Stimulated activated CD8-positive, alpha-beta memory T cell treated with anti-CD3 and anti-CD28 coated beads, Interleukin-4, amount 100 ng/mL, for 4 hours (primary cell): ENCODE measurements at regions not wholly inside any gene's neighbourhood (a gene's known extent, or its start where the extent isn't known, plus 50 kb on each side); places are given as distances from the start of the nearest gene placed in this dataset.
"Not testable (repeated sequence)": the region's sequence is repeated elsewhere in the genome, so short reads cannot be mapped to it uniquely, and the experiment has no call there.

Experiments
- DNase-seq, 2 donors: peaks; one replicate each; pipeline ENCODE4 v3.0.0-alpha.2; 2020; ENCODE audit warnings: low read depth in 2 of 2, low spot score in 1 of 2

DNA sequence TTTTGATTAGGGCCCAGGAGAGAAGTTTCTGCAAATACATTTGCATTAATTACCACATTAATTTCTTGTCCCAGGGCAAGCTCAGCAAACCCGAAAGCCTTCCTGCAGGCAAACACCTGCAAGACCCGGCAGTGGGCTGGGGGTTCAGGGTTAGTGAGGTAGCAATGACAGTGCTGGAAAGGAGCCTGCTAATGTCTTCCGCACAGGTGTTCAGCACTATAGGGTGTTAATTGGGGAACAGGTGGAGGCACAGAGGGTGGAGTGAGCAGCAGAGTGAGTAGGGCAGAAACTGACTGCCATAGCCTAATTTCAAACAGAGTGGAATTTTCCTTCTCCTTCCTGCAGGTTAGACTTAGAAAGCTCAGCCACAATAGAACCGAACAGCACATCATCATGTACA is 50.9 kb upstream of the UBASH3B start:
- DNase-seq = no peak

DNA sequence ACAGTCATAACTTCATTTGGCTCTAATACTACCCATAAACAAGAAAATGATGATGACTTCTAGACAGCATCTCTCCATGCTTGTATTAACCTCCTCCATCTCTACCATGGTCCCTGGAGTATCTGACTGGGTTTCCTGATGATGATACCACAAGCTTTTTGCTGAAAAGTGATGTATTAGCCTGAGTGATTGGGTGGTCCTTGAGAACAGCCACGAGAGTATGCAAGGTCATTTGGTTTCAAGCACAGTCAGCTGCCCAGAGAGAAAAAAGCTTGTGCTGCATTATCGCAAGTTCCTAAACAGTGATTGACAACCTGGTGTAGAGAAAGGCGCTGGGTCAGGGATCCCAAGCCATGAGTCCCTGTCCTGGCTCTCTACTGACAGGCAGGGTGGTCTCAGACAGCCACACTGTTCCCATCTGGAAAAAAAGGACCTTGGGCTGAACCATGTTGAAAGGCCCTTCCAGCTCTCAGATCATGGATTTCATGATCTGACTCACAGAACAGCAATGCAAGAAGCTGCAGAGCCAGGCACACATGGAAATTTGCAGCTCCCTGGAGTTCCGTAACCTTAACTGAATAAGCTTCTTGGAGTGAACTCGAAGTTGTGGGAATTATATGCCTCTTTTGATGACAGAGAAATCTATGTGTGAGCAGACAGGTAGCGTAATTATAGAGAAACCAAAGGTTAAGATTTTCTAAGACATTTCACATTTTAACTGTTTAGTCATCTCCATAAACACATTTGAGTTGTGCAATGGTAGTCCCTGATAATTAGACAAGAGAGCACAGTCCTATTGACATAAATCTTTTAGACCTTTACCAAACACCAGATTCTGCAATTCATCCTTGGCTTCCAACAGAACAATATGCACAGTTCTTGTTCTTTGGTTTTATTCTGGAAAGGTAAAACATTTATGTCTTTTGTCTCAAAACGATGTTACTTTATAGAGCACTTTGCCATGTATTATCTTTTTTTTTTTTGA is 54.1 kb upstream of the UBASH3B start:
- DNase-seq = no peak

DNA sequence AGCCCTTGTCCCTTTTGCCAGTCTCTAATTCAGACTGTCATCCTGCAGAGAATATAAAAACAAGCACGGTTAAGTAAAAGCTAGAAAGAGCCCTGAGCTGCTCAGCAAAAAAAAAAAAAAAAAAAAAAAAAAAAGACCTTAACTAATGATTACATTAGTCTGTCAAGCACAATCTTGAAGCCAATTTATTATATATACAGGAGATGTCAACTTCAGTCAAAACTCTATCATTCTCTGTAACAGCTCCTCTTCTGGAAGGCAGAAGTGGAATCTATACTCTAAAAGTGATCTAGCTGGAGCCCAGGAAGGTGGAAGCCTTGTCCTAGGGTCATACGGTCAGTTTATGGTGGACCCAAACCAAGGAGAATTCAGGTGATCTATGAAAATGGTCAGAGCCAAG is 55.2 kb upstream of the UBASH3B start:
- no peak for DNase-seq

DNA sequence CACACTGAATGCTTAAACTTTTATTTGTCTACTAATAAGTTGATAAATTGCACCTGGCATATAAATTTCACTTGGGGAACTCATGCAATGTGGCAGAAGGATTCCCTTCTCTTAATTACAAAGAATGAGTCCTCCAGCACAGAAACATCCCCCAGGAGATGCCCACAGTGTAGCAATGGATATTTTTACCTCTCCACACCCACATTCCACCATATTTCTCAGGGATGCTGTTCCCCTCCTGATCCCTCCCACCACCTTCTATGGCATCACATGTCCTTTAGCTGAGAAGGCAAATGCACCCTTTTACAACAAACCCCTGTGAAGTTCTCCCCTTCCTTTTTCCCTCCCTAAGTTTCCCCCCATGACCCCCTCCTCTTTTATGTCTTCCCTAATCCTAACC is 56.1 kb upstream of the UBASH3B start:
- DNase-seq = no peak

DNA sequence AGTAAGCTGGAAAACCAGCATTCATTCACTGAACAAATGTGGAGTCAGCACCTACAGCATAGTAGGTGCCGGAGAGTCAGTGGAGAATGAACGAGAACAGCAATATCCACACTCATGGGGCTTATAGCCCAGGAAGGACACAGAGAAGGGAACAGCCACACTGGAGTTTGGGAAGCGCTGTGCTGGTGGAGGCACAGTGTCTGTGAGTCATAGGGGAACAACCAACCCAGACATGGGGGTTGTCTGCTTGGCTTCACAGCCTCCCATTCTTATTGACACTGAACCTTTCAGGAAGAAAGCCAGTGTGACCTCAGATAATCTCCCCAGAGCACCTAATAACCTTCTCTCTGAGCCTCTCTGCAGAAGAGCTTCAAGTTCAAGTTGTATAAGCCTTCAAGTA is 56.6 kb upstream of the UBASH3B start:
- no peak for DNase-seq

DNA sequence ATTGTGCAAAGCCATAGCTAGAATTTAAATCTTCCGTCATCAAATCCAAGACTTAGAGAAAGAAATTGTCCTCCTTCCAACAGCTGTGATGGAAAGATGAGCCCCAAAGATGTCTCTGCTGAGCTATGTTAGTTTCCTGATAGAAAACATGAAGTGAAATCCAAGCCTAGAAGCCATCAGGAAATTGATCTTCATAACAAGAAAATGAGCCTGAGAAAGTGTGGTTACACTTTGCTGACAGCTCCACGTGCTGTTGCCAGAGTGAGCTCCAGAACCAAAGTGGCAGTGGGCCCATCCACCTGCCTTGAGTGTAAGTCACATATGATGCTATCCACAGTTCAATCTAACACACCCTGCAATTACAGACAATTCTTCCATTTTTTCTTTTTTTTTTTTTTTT is 58.0 kb upstream of the UBASH3B start:
- DNase-seq = no peak

DNA sequence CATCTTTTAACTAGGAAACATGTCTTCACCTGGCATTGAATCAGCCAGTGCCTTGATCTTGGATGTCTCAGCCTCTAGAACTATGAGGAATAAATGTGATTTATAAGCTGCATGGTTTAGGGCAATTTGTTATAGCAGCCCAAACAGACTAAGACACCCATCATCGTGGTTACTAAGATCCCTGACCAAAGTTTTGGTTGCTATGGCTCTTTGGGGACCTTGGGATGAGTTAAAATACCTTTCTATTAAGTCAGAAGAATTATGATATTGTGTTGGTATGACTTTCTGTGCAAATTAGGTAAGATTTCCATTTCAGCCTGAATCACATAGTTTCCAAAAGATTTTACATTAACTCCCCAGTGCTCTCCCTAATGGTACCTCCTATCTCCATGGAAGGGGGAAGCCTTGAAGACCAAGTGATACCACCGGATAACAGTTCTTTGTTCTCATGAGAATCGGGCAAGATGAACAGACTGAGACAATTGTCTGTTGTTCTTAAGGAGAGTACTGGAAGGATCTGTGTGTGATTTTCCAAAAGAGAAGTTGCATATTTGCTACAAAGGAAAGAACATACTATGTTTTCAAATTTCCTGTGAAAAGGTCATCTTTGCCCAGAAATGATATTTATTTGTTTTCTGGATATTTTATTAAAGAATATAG is 60.4 kb upstream of the UBASH3B start:
- DNase-seq = no peak

DNA sequence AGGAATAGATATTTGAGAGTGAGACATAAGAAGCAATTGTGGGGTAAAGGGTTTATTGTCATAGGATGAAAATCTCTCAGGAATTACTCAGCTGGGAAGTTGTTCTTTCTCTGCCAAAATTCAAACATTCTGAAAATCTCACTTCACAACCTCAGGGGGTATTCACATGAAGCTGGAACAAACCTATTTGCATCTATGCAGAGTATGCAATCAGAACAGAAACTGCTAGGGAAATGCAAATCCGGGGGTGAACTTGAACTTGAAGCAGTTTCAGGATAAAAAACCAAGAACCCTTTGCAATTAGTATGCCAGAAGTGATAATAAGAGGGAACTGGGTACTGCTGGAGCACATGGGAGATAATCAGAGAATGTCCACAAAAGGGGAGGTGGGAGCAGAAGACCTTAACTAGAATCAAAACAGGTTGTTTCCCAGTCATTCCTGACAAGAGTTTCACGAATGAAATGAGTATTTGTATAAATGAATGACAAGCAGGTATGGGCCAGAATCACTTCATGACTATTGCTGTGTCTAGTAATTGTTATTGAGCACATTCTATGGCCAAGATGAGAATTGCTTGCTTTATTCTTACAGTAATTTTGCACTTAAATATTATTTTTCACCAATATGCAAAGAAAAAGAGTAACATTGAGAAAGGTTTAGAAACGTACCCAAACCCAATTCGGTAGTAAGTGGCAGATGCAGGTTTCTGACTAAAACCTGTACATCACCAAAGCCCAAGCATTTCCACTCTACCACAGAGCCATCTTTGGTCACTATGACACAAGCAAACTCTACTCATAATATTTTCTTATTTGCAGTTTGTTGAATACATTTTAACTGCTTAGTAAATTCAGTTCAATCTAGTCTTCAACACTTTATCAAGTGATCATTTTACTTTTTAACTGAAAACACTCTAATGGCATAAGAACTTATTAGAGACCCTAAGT is 61.8 kb upstream of the UBASH3B start:
- no peak for DNase-seq

DNA sequence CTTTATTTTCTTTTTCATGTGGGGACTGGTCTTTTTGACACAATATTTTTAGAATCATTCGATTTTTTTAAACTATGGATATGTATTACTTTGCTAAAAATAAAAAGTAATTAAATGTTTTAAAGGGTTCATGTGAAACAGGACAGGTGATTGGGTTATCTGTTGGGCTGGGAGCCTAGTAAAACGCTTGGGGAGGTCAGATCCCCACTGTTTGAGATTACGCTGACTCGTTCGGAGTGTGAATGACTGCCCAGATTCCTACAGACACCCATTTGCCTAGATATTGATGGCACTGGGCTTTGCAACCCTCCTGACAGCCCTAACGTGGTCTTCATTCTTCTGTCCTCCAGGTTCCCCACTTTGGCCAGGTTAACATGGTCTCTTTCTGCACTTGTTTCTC is 62.9 kb upstream of the UBASH3B start:
- DNase-seq = no peak

DNA sequence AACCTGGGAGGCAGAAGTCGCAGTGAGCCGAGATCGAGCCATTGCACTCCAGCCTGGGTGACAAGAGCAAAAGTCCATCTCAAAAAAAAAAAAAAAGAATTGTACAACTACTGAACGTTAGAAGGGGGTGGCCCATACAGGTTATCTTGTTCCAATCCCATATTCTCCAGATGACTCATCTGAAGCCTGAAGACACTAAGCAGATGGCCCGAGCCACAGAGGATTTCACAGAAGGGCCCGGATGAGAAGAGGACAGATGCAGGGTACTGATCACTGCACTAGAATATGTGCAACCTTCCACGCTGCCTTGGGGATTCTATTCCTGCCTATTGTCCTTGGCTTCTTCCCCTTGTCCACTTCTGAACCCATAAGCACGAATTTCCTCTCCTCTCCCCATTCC is 70.9 kb upstream of the UBASH3B start:
- no peak for DNase-seq

DNA sequence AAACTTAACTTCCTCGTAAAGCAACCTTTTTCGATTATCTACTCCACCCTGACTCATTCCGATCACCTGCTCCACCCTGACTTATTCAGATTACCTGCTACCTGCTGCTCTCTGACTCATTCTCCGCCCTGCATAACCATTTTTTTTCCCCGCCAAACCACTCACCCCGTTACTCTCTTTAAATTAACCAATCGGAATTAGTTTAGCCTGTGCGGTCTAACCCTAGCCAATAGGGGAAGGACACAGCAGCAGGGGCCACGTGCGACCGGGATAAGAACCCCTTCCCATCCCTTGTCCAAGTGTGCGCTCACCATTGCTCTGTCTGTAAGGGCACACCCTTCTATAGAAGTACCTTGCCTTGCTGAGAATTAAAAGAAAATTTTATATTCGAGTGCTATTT is 75.5 kb upstream of the UBASH3B start:
- DNase-seq = not testable (repeated sequence)

DNA sequence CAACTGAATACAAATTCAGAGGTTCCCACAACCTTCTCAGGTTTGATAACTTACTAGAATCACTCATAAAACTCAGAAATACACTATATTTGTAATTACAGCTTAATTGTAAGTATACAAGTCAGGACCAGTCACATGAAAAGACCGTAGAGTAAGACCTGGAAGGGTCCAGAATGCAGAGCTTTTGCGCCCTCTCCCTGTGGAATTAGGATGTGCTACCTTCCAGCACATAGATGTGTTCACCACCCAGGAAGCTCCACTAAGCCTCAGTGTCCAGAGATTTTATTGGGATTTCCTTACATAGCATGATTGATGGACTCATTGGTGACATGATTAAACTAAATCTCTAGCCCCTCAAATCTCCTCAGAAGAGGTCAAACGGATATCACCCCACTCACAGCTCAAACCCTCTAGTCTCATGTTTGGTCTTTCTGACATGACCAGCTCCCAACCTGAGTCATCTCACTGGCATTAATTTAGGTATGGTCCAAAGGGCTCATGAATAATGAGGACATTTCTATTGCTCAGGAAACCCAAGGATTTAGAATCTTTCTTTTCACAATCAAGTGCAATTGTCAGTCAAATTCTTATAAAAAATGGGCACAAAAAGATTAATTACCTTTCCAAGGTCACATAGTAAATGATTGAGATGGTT is 77.2 kb upstream of the UBASH3B start:
- DNase-seq = no peak

DNA sequence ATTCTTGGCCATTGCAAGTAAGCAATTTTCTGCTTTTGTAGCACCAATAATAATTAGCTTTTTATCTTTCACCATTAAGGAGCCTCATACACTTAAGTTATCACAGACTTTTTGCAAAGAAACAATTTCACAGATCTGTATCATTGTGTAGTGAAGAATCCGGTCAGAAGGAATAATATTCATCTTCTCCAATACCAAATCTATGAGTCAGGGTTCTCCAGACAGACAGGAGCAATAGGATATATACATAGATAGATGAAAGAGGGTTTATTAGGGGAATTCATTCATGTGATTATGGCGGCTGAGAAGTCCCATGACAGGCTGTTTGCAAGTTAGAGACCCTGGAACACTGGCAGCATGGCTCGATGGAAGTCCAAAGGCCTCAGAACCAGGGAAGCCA is 82.9 kb upstream of the UBASH3B start:
- no peak for DNase-seq

DNA sequence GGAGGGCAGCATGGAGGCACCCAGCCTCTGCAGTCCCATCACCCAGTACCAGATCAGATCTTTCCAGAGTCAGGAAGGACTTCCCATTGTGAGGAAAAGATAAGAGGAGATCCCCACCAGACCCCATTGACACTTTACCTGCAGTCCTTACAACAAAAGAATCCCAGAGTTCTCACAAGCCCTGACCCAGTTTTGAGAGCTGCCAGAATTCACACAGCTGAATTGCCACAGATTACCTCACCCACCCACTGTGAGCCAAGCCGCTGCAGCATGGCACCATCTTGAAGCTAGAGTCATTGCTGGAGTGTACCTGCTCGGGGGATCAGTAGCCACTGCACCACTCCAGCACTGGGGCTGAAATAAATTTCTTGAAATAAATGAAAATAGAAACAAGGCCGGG is 91.8 kb upstream of the UBASH3B start:
- DNase-seq = no peak

DNA sequence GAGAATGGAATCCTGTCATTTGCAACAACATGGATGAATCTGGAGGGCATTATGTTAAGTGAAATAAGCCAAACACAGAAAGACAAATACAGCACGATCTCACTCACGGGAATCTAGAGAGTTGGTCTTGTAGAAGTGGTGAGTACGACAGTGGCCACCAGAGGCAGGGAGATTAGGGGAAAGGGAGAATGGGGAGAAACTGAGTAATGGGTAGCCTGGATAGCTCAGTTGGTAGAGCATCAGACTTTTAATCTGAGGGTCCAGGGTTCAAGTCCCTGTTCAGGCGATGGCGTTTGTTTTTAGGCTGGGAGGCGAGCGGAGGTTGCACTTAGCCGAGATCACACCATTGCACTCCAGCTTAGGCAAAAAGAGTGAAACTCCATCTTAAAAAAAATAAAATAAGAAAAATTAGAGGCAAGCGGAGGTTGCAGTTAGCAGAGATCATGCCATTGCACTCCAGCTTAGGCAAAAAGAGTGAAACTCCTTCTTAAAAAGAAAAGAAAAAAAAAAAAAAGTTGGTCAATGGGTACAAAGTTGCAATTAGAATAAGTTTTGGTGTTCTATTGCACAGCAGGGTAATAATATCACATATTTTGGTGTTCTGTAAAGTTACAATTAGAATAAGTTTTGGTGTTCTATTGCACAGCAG is 95.7 kb upstream of the UBASH3B start:
- DNase-seq = no peak

DNA sequence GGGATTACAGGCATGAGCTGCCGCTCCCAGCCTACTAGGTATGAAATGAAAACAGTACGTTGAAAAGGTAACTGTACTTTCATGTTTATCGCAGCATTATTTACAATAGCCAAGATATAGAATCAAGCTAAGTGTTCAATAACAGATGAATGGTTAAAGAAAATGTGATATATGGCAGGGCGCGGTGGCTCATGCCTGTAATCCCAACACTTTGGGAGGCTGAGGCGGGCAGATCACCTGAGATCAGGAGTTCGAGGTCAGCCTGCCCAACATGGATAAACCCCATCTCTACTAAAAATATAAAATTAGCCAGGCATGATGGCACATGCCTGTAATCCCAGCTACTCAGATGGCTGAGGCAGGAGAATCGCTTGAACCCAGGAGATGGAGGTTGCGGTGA is 96.3 kb upstream of the UBASH3B start:
- DNase-seq = not testable (repeated sequence)

DNA sequence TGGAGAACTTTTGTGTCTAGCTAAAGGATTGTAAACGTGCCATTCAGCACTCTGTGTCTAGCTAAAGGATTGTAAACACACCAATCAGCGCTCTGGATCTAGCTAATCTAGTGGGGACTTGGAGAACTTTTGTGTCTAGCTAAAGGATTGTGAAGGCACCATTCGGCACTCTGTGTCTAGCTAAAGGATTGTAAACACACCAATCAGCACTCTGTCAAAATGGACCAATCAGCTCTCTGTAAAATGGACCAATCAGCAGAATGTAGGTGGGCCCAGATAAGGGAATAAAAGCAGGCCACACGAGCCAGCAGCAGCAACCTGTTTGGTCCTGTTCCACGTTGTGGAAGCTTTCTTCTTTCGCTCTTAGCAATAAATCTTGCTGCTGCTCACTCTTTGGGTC is 98.4 kb upstream of the UBASH3B start:
- not testable (repeated sequence) for DNase-seq

DNA sequence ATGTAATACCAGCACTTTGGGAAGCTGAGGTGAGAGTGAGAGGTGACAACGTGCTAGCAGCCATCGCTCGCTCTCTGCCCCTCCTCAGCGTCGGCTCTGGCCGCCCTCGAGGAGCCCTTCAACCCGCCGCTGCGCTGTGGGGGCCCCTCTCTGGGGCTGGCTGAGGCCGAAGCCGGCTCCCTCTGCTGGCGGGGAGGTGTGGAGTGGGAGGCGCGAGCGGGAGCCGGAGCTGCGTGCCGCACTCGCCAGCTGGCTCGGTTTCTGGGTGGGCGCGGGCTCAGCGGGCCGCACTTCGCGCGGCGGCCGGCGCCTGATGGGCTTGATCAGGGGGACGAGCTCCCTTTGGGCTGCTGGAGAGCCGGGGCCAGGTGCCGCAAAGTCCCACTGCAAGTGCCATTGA is 98.9 kb upstream of the UBASH3B start:
- DNase-seq = no peak

DNA sequence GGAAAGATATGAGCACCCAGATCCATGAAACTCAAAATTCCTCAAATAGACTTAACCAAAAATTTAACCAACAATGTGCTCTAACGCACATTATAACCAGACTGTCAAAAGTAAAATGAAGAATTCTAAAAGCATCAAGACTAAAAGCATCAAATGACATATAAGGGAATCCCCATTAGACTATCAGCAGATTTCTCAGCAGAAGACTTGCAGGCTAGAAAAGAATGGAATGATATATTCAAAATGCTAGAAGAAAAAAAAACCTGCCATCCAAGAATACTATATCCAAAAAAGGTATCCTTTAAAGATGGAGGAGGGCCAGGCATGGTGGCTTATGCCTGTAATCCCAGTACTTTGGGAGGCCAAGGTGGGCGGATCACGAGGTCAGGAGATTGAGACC is 117.5 kb upstream of the UBASH3B start:
- no peak for DNase-seq

DNA sequence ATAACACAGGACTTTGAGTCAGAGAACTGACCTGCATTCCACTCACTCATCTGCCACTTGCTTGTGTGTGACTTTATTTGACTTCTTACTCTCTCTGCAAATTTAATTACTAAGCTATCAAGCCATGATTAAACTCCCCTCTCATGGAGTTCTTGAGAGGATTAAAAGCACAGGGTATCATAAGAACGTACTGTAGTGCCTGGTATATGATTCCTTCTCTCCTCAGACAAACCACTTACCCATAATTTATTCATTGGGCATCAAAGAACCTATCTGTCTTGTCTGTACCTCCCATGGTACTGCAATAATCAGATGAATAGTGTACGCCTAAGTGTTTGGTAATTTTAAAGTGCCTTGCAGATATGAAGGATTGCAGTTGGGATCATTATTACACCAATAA is 130.6 kb upstream of the UBASH3B start:
- DNase-seq = no peak
